HT-29 (cell line): ENCODE measurements at regions not wholly inside any gene's neighbourhood (a gene's known extent, or its start where the extent isn't known, plus 50 kb on each side); places are given as distances from the start of the nearest gene placed in this dataset.

Experiments
- DNase-seq: peaks from one replicate; pipeline ENCODE4 v3.0.0-alpha.2; 2015; ENCODE audit warnings: low spot score

- DNase-seq, result peak; percentile 65
These were observed 384.3 kb downstream of the SEC16B start for GRCh38 chr1:177585302-177586220.

GRCh38 chr1:177573901-177574300 lies 396.0 kb downstream of the SEC16B start:
- DNase-seq, result no peak

- DNase-seq, result no peak
These were observed 398.3 kb downstream of the SEC16B start for GRCh38 chr1:177571485-177572076.

GRCh38 chr1:177571076-177571475 lies 398.8 kb downstream of the SEC16B start:
- DNase-seq, result no peak

- DNase-seq, result no peak
These were observed 398.7 kb downstream of the BRINP2 start for GRCh38 chr1:177569476-177569875.

GRCh38 chr1:177568622-177569021 lies 397.9 kb downstream of the BRINP2 start:
- peak; percentile 4 for DNase-seq

GRCh38 chr1:177567393-177567792 lies 396.6 kb downstream of the BRINP2 start:
- peak; percentile 23 for DNase-seq

- DNase-seq, result no peak
These were observed 395.7 kb downstream of the BRINP2 start for GRCh38 chr1:177566495-177566894.

GRCh38 chr1:177561436-177561835 lies 390.7 kb downstream of the BRINP2 start:
- no peak for DNase-seq

GRCh38 chr1:177558372-177558771 lies 387.6 kb downstream of the BRINP2 start:
- DNase-seq, result no peak

GRCh38 chr1:177556163-177556562 lies 385.4 kb downstream of the BRINP2 start:
- DNase-seq, result no peak

- no peak for DNase-seq
These were observed 376.4 kb downstream of the BRINP2 start for GRCh38 chr1:177547200-177547599.

GRCh38 chr1:177546346-177546745 lies 375.6 kb downstream of the BRINP2 start:
- no peak for DNase-seq

GRCh38 chr1:177526201-177526600 lies 355.4 kb downstream of the BRINP2 start:
- no peak for DNase-seq

GRCh38 chr1:177525176-177525575 lies 354.4 kb downstream of the BRINP2 start:
- no peak for DNase-seq

- DNase-seq, result no peak
These were observed 346.8 kb downstream of the BRINP2 start for GRCh38 chr1:177517546-177517945.

GRCh38 chr1:177514207-177514606 lies 343.4 kb downstream of the BRINP2 start:
- DNase-seq, result no peak

- no peak for DNase-seq
These were observed 340.3 kb downstream of the BRINP2 start for GRCh38 chr1:177511036-177511435.

- DNase-seq, result peak; percentile 2
These were observed 335.3 kb downstream of the BRINP2 start for GRCh38 chr1:177505905-177506590.

- DNase-seq, result no peak
These were observed 325.1 kb downstream of the BRINP2 start for GRCh38 chr1:177495878-177496277.

GRCh38 chr1:177490786-177491185 lies 320.0 kb downstream of the BRINP2 start:
- DNase-seq, result no peak

- no peak for DNase-seq
These were observed 319.4 kb downstream of the BRINP2 start for GRCh38 chr1:177490036-177490639.
